ENCODE measurements at regions not wholly inside any gene's neighbourhood (a gene's known extent, or its start where the extent isn't known, plus 50 kb on each side); places are given as distances from the start of the nearest gene placed in this dataset.

DNA sequence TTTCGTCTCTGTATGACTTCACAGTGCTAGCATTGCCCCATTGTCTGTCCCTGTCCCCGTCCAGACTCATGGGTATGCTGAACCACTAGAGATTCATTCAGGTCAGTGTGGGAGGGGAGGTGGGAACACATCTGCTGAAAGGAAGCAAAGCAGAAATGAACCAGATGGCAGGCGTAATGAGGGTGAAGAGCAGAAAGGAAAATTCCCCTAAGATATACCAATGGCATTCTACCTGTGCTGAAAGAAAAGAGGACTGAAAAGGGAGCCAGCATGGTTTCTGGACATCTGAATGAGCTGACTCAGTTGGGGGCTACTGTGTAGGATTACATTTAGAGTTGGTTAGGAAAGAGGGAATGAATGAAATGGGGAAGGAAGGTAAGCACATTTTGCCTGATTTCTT lies 678.7 kb downstream of the MAT2B start:
- no peaks in the 10 kb centered on the region for H3K36me3 Mint-ChIP-seq
- H3K27me3 Mint-ChIP-seq: no peaks in the 10 kb centered on the region
- no peak overlapping the region for H3K27ac Mint-ChIP-seq
- no peaks in the 10 kb centered on the region for H3K9me3 Mint-ChIP-seq
- H3K4me3 Mint-ChIP-seq: no peak overlapping the region
- H3K4me1 Mint-ChIP-seq: no peaks in the 10 kb centered on the region

DNA sequence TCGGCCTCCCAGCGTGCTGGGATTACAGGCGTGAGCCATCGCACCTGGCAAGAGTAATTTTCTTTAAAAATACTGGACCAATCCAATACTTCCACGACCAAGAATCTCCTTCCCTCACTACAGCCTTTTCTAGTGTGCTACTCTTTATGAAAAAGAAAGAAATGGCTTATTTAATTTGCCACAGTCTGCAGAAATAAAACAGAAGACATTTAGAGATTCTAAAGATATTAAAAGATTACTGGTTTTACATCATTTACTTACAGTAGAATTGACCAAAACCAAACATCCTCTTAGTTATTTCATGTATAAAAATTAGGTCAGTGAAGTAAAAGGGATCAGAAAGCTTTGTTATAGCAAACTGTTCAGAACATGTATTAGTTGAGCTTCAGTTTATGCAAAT lies 679.6 kb downstream of the MAT2B start:
- Mint-ChIP-seq H3K27ac (no peak overlapping the region), H3K9me3 (no peaks in the 10 kb centered on the region), H3K27me3 (no peaks in the 10 kb centered on the region), H3K4me3 (no peak overlapping the region), H3K36me3 (no peaks in the 10 kb centered on the region), H3K4me1 (no peaks in the 10 kb centered on the region)

DNA sequence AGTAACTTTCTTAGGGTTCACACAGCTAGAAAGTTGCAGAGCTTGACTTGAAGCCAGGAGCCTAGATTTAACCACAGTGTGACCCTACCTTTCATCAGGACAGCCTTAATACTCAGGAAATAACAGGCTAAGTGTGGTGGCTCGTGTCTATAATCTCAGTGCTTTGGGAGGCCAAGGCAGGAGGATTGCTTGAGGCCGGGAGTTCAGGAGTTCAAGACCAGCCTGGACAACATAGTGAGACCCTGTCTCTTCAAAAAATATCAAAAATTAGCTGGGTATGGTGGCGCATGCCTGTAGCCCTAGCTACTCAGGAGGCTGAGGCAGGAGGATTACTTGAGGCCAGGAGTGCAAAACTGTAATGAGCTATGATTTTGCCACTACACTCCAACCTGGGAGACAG lies 681.1 kb downstream of the MAT2B start:
- H3K4me3 Mint-ChIP-seq: no peak overlapping the region
- H3K9me3 Mint-ChIP-seq: no peaks in the 10 kb centered on the region
- no peaks in the 10 kb centered on the region for H3K36me3 Mint-ChIP-seq
- no peak overlapping the region for H3K27ac Mint-ChIP-seq
- H3K4me1 Mint-ChIP-seq: no peaks in the 10 kb centered on the region
- H3K27me3 Mint-ChIP-seq: no peaks in the 10 kb centered on the region

DNA sequence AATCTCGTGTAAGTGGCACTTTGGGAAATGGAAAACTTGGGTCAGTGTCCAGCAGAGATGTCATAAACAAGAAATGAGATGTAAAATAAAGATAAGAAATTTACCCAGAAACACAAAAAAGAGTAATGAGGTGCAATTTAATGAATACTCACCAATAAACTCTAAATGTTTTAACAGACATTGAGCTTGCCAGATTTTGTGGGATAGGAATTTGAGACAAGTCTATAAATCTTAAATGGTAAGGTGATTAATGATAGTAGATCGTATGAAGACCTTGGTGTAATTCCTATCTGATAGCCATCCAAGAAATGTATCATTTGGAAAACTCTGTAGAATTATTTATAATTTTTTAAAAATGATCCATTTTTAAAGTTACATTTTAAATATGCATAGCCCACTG lies 682.4 kb downstream of the MAT2B start:
- no peaks in the 10 kb centered on the region for H3K4me1 Mint-ChIP-seq
- no peaks in the 10 kb centered on the region for H3K9me3 Mint-ChIP-seq
- H3K36me3 Mint-ChIP-seq: no peaks in the 10 kb centered on the region
- no peak overlapping the region for H3K27ac Mint-ChIP-seq
- no peak overlapping the region for H3K4me3 Mint-ChIP-seq
- H3K27me3 Mint-ChIP-seq: no peaks in the 10 kb centered on the region

DNA sequence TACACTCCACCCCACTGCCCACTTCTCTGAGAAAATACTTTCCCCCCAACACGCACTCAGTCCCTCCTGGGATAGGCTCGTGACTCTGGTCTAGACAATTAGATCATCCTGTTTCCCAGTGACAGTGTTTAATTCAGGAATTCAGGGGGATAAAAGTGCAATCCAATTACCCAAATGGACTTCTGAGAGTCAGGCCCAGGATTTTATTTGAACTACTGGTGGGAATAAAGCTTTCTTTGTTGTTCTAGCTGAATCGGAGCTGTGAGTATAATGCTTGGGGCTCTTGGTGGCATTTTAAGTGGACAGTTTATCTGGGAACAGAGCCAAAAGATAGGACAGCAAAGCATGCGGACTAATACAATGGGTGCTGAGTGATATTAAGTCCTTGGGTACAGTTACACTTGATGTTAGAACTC lies 683.3 kb downstream of the MAT2B start:
- Mint-ChIP-seq H3K27me3 (no peaks in the 10 kb centered on the region), H3K4me1 (no peaks in the 10 kb centered on the region), H3K9me3 (peaks cover 2% of the 10 kb centered on the region), H3K4me3 (no peak overlapping the region), H3K27ac (no peak overlapping the region), H3K36me3 (no peaks in the 10 kb centered on the region)

DNA sequence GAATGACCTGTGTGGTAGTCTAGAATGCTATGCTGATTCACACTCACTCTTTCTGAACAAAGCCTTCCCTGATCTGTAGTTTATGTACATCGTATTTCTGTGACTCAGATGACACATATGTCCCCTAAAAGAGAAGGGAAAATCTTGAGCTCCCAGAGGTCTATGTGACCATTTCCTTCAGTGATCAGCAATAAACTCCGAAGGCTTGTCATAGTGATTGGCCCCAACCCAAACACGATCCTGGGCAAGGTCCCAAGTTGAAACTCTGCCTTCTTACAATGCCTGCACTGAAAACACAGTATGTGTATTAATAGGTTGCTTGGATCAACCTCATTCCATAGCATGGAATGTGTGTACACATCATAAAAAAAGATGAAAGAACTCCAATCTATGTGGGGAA lies 685.8 kb downstream of the MAT2B start:
- Mint-ChIP-seq H3K27ac (no peak overlapping the region), H3K4me3 (no peak overlapping the region), H3K4me1 (no peaks in the 10 kb centered on the region), H3K27me3 (no peaks in the 10 kb centered on the region), H3K9me3 (peaks cover 5% of the 10 kb centered on the region), H3K36me3 (no peaks in the 10 kb centered on the region)

DNA sequence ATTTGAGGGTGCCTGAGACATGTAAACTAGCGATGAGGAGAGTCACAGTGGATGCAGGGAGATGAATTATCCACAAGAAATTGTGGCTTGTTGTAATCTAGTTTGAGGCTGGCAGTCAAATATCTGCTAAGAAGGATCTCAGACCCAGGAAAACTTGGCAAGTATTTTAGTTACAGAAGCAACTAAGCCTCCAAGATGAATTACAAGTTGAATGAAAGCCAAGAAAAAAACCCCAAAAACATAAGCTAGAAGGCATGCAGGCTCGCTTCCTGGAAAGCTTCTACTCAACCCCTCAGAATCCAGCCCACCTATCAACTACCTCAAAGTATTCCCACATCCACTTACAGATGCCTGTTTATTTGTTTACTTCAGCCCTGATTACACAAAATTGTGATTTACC lies 696.9 kb downstream of the MAT2B start:
- no peaks in the 10 kb centered on the region for H3K4me1 Mint-ChIP-seq
- H3K9me3 Mint-ChIP-seq: peaks cover 5% of the 10 kb centered on the region
- no peak overlapping the region for H3K27ac Mint-ChIP-seq
- H3K4me3 Mint-ChIP-seq: no peak overlapping the region
- H3K36me3 Mint-ChIP-seq: no peaks in the 10 kb centered on the region
- no peaks in the 10 kb centered on the region for H3K27me3 Mint-ChIP-seq

DNA sequence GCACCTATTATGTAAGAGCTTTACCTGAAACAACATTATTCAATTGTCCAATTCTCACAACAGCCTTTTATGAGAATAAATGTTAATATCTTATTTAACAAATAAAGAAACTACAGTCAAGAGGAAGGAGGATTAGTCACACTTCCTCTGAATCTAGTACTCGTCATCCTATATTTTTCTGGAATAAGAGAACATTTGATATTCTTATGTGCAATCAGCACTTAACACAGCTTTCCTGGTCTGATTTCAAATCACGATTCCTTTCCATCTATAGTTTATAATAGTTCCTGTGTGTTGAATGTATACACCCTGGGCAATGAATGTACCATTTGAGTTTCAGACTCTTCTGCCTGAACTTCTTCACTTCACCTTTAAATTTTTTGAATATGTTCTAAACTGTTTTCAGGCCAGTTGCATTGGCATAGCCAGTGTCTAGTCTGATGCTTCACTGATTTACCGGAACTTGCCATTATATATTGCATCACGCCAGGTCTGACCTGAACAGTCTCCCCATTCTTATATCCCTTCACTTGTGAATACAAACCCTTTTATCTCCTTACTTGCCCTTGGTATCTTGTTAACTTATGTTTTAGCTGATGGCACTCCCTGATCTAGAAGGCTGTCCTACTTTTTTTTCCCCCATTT lies 698.3 kb downstream of the MAT2B start:
- H3K36me3 Mint-ChIP-seq: no peaks in the 10 kb centered on the region
- H3K27ac Mint-ChIP-seq: no peak overlapping the region
- no peak overlapping the region for H3K4me3 Mint-ChIP-seq
- H3K9me3 Mint-ChIP-seq: peaks cover 5% of the 10 kb centered on the region
- H3K27me3 Mint-ChIP-seq: no peaks in the 10 kb centered on the region
- no peaks in the 10 kb centered on the region for H3K4me1 Mint-ChIP-seq

DNA sequence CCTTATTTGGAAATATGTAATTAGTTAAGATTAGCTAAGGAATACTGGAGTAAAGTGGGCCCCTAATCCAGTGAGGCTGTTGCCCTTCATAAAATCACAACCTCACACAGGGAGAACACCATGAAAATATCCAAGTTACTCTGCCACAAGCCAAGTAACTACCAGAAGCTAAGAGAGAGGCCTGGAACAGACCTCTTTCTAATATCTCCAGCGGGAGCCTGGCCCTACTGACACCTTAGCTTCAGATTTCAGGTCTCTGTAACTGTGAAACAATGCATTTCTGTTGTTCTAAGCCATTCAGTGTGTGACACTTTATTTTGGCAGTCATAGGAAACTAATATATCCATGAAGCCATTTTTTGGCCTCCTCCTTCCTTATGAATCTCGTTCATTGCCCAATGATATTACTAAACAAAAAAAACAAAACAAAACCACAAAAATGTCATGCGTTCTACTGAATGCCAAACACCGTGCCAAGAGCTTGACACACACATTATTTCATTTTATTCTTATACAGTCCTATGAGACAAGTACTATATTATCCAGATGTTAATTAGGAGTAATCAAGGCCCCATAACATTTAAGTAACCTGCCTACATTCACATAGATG lies 699.0 kb downstream of the MAT2B start:
- H3K27ac Mint-ChIP-seq: no peak overlapping the region
- H3K36me3 Mint-ChIP-seq: no peaks in the 10 kb centered on the region
- H3K27me3 Mint-ChIP-seq: no peaks in the 10 kb centered on the region
- peaks cover 5% of the 10 kb centered on the region for H3K9me3 Mint-ChIP-seq
- H3K4me1 Mint-ChIP-seq: no peaks in the 10 kb centered on the region
- H3K4me3 Mint-ChIP-seq: no peak overlapping the region

DNA sequence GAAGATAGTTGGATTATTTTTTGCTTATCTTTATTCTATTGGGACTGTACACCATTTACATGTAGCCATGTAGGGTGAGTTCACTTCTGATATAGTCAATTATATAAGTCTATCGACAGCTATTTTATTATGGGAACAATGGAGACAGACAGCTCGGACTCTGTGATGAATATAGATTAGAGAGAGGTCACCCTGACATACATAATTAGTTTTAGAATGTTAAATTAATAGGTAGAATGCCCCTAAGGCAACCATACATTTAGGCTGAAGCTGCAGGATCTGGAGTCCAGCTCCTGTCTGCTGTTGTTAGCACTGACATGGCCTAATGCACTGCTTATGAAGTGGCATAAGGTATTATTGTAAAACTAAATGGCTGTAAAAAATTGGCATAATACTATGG lies 700.8 kb downstream of the MAT2B start:
- Mint-ChIP-seq H3K4me3 (no peak overlapping the region), H3K4me1 (no peaks in the 10 kb centered on the region), H3K36me3 (no peaks in the 10 kb centered on the region), H3K27me3 (no peaks in the 10 kb centered on the region), H3K27ac (no peak overlapping the region), H3K9me3 (peaks cover 5% of the 10 kb centered on the region)

DNA sequence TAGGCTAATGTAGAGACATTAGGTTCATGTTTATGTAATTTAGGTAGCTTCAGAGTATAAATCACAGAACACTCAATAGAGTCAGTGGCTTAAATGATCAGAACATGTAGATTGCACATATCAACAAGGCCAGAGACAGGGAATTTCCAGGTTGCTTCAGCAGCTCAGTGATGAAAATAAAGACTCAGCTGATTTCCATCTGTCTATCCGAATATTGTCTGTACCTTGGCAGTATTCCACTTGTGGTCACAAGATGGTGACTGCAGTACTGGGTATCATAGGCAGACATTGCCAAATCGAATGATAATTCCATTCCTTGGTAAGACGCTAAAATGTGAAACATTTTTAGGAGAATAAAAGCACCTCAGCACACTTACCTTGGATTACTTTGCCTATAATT lies 702.2 kb downstream of the MAT2B start:
- Mint-ChIP-seq H3K27ac (no peak overlapping the region), H3K4me3 (no peak overlapping the region), H3K4me1 (no peaks in the 10 kb centered on the region), H3K36me3 (no peaks in the 10 kb centered on the region), H3K27me3 (no peaks in the 10 kb centered on the region), H3K9me3 (peaks cover 5% of the 10 kb centered on the region)

DNA sequence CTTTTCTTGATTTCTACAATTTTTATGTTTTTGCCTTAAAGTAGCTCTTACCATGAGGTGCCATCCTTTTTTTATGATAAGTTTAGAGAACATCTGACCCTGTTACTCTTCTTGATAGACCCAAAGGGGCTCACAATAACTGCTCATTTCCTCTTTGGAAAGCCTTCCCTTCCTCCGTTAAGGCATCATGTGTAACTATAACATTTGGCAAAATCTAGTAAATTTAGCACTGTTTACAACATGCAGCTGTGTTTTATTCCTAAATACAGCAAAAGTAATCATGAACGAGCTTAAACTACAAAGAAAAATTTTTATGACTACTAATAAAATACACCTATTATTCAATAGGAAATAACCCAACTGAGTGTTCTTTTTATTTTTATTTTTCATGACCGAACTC lies 705.1 kb downstream of the MAT2B start:
- Mint-ChIP-seq H3K36me3 (no peaks in the 10 kb centered on the region), H3K27me3 (no peaks in the 10 kb centered on the region), H3K27ac (no peak overlapping the region), H3K4me1 (no peaks in the 10 kb centered on the region), H3K4me3 (no peak overlapping the region), H3K9me3 (no peaks in the 10 kb centered on the region)

DNA sequence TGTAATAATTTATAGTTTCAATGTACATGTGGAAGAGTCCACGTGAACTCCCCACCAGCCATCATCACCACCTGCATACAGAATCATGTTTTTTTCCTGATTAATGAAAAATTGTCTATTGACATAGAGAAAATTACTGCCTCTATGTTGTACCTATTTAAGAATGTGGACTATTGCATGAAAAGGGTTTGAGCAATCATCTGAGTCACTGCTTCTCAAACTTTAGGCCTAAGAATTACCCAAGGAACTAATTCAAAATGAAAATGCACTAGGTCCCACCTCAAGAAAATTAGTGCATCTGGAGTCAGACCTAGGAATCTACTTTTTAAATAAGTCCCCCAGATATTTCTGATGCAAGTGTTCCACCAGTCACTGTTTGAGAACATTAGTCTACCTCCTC lies 709.3 kb downstream of the MAT2B start:
- Mint-ChIP-seq H3K4me3 (no peak overlapping the region), H3K27me3 (no peaks in the 10 kb centered on the region), H3K27ac (no peak overlapping the region), H3K36me3 (no peaks in the 10 kb centered on the region), H3K9me3 (peaks cover 8% of the 10 kb centered on the region), H3K4me1 (no peaks in the 10 kb centered on the region)

DNA sequence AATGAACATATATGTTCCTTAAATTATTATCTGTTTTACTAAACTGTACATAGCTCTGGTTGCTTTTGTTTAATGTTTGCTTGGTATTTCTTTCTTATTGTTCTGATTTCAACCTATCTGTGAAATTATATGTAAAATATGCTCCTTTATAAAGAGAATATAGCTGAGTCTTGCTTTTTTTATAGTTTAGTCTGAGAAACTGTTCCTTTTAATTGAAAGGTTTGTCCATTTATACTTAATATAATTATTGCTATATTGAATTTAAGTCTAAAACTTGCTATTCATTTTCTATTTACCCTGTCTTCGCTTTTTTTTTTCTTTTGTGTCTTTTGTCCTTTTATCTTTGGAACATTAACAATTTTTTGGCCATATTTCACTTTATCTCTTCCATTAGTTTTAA lies 712.0 kb downstream of the MAT2B start:
- no peaks in the 10 kb centered on the region for H3K36me3 Mint-ChIP-seq
- H3K27ac Mint-ChIP-seq: no peak overlapping the region
- no peak overlapping the region for H3K4me3 Mint-ChIP-seq
- no peaks in the 10 kb centered on the region for H3K4me1 Mint-ChIP-seq
- H3K9me3 Mint-ChIP-seq: peaks cover 8% of the 10 kb centered on the region
- no peaks in the 10 kb centered on the region for H3K27me3 Mint-ChIP-seq

DNA sequence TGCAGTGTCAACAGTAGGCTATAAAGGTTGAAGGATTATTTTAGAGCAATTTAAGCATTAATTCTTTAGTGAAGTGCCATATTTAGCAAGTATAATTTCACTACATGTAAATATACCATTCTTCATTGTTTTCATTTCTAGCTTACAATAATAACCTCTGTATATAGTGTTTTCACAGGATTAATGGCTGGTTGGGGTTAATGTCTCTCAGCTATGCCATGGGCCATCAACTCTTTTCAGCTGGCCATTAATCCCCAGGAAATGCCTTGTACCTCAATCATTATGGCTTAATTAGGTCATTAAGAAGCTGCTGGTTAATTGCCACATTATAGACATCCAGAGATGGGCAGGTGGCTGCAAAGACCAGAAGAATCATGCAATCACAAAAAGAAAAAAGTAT lies 715.1 kb downstream of the MAT2B start:
- no peak overlapping the region for H3K27ac Mint-ChIP-seq
- H3K9me3 Mint-ChIP-seq: peaks cover 20% of the 10 kb centered on the region
- H3K4me3 Mint-ChIP-seq: no peak overlapping the region
- no peaks in the 10 kb centered on the region for H3K36me3 Mint-ChIP-seq
- no peaks in the 10 kb centered on the region for H3K27me3 Mint-ChIP-seq
- no peaks in the 10 kb centered on the region for H3K4me1 Mint-ChIP-seq

DNA sequence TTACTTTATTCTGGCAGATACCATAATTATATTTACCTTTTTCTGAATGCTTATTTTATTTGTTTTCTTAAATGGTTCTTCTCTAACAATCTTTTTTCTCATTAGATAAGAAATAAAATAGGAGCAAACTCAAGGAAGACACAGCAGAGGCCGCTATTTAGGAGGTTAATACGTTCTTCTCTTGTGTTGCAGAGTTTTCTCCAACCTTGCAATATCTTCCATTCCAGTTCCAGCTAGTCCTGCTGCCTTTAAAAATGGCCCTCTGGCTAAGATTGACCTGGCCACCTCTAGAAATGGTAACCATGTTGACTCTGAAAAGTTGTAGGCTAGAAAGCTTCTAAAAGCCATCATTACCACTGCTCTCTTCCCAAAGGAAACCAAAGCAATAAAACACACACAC lies 718.8 kb downstream of the MAT2B start:
- Mint-ChIP-seq H3K36me3 (no peaks in the 10 kb centered on the region), H3K4me3 (no peak overlapping the region), H3K27me3 (no peaks in the 10 kb centered on the region), H3K9me3 (peaks cover 14% of the 10 kb centered on the region), H3K4me1 (no peaks in the 10 kb centered on the region), H3K27ac (no peak overlapping the region)

DNA sequence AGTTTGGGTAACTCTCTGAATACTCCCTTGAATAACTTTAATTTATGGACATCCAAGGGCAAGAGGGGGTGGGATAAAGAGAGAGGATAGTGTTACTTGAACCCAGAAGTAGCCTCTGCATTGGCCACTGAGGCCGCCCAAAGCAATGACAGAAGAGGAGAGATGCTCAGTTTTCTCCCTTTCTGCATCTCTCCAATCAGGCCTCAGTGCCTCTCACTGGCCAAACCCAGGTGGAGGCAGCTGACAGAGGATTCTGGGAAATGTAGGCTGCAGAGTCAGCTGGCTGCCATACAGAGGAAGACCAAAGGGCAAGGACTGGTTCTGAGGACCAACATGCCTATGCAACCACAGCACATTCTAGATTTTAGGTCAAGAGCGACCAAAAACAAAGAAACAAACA lies 719.4 kb downstream of the MAT2B start:
- Mint-ChIP-seq H3K4me3 (no peak overlapping the region), H3K9me3 (peaks cover 14% of the 10 kb centered on the region), H3K27ac (no peak overlapping the region), H3K4me1 (no peaks in the 10 kb centered on the region), H3K27me3 (no peaks in the 10 kb centered on the region), H3K36me3 (no peaks in the 10 kb centered on the region)
